ENCODE measurements at regions not wholly inside any gene's neighbourhood (a gene's known extent, or its start where the extent isn't known, plus 50 kb on each side); places are given as distances from the start of the nearest gene placed in this dataset.

GRCh38 chr13:30020726-30021312 is 170.4 kb upstream of the UBL3 start:
- no peak for TF ChIP-seq POLR2A (IDR thresholded peaks at IDR 0.05; ENCODE audit: low read depth, low read length)
- FAIRE-seq, result no peak
- DNase-seq (ENCODE audit: insufficient read length, low spot score), result peak; percentile 16

- FAIRE-seq (no peak), DNase-seq (ENCODE audit: insufficient read length, low spot score) (no peak)
- TF ChIP-seq POLR2A (IDR thresholded peaks at IDR 0.05; ENCODE audit: low read depth, low read length), result no peak
Observed at GRCh38 chr13:30019648-30020626, 169.5 kb upstream of the UBL3 start.

DNA sequence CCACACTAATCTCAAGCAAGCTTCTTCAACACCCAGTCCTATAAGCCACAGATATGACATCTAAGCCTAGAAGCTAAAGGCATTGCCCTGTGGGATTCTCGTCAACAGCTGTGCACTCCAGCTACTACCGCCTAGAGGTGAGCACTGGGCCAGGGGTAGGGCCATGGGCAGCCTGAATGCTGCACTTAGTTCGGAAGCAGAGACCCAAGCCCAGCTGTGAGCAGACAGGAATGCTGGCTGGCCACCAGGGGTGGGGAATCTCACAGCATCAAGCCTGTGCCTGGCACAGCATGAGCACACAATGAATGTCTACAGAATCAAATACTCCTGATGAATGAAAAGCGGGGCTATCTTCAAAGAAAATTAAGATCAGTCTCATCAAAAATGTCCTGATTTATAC is 167.5 kb upstream of the UBL3 start:
- no peak for DNase-seq (ENCODE audit: insufficient read length, low spot score)
- FAIRE-seq, result no peak
- no peak for TF ChIP-seq POLR2A (IDR thresholded peaks at IDR 0.05; ENCODE audit: low read depth, low read length)

DNA sequence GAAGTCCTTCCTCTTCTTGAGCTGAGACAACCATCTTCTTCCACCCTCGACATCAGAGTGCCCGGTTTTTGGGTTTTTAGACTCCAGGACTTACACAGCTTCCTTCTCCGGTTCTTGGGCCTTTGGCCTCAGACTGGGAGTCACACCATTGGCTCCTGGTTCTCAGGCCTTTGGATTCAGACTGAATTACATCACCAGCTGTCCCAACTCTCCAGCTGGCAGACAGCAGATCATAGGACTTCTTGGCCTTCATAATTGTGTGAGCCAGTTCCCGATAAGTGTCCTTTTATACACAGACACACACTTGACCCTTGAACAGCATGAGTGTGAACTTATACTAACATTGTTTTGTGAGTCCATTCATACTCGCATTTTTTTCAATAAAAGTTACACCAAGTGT is 166.0 kb upstream of the UBL3 start:
- FAIRE-seq (no peak), DNase-seq (ENCODE audit: insufficient read length, low spot score) (no peak)
- TF ChIP-seq POLR2A (IDR thresholded peaks at IDR 0.05; ENCODE audit: low read depth, low read length), result no peak

GRCh38 chr13:30009411-30009810 is 159.0 kb upstream of the UBL3 start:
- FAIRE-seq (no peak), DNase-seq (ENCODE audit: insufficient read length, low spot score) (no peak)
- TF ChIP-seq POLR2A (IDR thresholded peaks at IDR 0.05; ENCODE audit: low read depth, low read length), result no peak

GRCh38 chr13:30006246-30006645 is 155.8 kb upstream of the UBL3 start:
- no peak for DNase-seq (ENCODE audit: insufficient read length, low spot score)
- no peak for TF ChIP-seq POLR2A (IDR thresholded peaks at IDR 0.05; ENCODE audit: low read depth, low read length)
- FAIRE-seq, result no peak

- no peak for DNase-seq (ENCODE audit: insufficient read length, low spot score)
- TF ChIP-seq POLR2A (IDR thresholded peaks at IDR 0.05; ENCODE audit: low read depth, low read length), result no peak
- FAIRE-seq, result no peak
Observed at GRCh38 chr13:30004204-30004603, 153.8 kb upstream of the UBL3 start.

GRCh38 chr13:30002577-30002976 is 152.2 kb upstream of the UBL3 start:
- no peak for FAIRE-seq
- DNase-seq (ENCODE audit: insufficient read length, low spot score), result peak; percentile 10
- no peak for TF ChIP-seq POLR2A (IDR thresholded peaks at IDR 0.05; ENCODE audit: low read depth, low read length)

DNA sequence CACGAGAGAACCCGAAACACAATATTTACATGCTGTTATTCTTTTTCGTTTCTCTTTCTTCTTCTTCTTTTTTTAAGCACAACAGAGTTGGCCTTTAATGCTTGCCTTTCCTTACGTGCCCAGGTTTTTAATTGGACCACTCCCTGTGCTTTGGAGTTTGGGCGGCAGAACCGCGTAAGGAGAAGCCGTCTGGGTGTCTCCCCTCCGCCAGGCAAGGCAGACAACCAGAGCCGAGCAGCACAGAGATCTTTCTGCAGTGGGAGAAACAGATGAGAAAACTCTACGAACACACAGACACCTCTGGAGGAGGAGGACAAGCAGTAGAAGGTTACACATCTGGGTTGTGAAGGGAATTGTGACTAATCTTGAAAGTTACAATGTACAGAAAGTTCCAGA is 150.0 kb upstream of the UBL3 start:
- FAIRE-seq (no peak), DNase-seq (ENCODE audit: insufficient read length, low spot score) (no peak)
- no peak for TF ChIP-seq POLR2A (IDR thresholded peaks at IDR 0.05; ENCODE audit: low read depth, low read length)

DNA sequence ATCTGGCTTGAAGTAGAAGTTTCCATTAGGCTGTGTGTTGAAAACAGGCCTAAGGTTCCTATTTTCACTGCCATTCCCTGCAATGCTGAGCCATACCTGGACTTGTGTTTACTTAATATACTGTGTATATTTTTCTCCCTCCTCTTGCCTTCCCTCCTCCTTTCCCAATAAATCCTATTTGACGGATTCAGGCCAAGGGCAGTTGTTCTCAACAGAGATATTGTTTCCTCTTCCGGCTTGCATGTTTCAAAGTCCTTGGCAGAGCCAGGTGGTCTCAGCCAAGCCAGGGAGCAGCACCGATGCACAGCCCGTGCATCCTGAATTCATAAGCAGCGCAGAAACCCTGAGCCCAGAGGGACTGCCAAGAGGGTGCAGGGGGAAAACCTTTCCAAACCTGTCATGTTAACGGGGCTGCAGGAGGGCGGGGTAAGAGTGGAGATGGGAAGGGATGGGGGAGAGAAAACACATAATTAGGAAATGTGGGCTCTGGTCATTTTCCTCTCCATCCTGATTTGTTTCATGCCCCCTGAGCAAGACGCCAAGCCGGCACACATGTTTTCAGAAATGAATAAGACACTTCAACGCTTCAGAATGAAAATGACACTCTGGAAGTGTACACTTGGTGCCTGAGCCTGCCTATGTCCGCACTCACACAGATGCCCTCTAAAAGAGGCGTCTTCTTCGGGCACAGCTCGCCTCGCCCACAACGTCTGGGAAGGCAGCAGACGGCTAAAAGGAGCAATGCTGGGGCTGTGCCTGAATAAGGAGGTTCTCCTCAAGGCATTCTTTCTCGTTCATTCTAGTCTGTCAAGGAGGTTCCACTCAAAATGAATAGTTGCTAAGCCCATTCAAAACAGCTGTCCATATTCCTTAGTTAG is 149.3 kb upstream of the UBL3 start:
- DNase-seq (ENCODE audit: insufficient read length, low spot score) (no peak), FAIRE-seq (no peak)
- no peak for TF ChIP-seq POLR2A (IDR thresholded peaks at IDR 0.05; ENCODE audit: low read depth, low read length)

DNA sequence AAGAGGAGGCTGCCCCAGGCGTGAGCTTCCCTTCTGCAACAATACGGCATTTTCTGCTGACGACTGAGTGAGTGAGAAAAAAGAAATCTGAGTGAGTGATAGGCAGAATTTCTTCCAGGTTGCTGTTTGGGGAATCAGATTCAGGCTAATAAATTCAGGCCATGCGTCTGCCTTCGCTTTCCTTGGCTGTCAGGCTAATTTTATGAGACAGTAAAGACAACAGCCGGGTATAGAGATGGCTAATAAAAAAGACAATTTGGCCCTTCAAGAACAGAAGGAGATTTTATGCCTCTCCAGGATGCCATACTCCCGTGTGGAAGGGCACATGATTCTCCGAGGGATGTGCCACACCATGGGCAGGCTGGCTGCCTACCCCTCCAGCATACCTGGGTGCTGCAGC is 145.9 kb upstream of the UBL3 start:
- no peak for TF ChIP-seq POLR2A (IDR thresholded peaks at IDR 0.05; ENCODE audit: low read depth, low read length)
- no peak for FAIRE-seq
- DNase-seq (ENCODE audit: insufficient read length, low spot score), result no peak

GRCh38 chr13:29994911-29995595 is 144.6 kb upstream of the UBL3 start:
- no peak for FAIRE-seq
- TF ChIP-seq POLR2A (IDR thresholded peaks at IDR 0.05; ENCODE audit: low read depth, low read length), result no peak
- no peak for DNase-seq (ENCODE audit: insufficient read length, low spot score)

GRCh38 chr13:29993716-29994488 is 143.5 kb upstream of the UBL3 start:
- TF ChIP-seq POLR2A (IDR thresholded peaks at IDR 0.05; ENCODE audit: low read depth, low read length), result no peak
- FAIRE-seq (no peak), DNase-seq (ENCODE audit: insufficient read length, low spot score) (peak; percentile 35)

All from H54 (cell line).